ENCODE measurements at regions not wholly inside any gene's neighbourhood (a gene's known extent, or its start where the extent isn't known, plus 50 kb on each side); places are given as distances from the start of the nearest gene placed in this dataset.
"Not testable (repeated sequence)": the region's sequence is repeated elsewhere in the genome, so short reads cannot be mapped to it uniquely, and the experiment has no call there.

- no peak for ATAC-seq
- Mint-ChIP-seq H3K9me3 (peaks cover 8% of the 10 kb centered on the region), H3K4me1 (no peaks in the 10 kb centered on the region), H3K27ac (no peak overlapping the region), H3K36me3 (no peaks in the 10 kb centered on the region), H3K4me3 (no peak overlapping the region)
- DNase-seq (ENCODE audit: low spot score in 2 of 2), result no peak
Observed at GRCh38 chr9:103301051-103301450, 305.9 kb downstream of the CYLC2 start.

- Mint-ChIP-seq H3K27ac (no peak overlapping the region), H3K9me3 (peaks cover 10% of the 10 kb centered on the region), H3K4me1 (no peaks in the 10 kb centered on the region), H3K4me3 (no peak overlapping the region), H3K36me3 (no peaks in the 10 kb centered on the region)
- ATAC-seq (no peak), DNase-seq (ENCODE audit: low spot score in 2 of 2) (no peak)
Observed at GRCh38 chr9:103304797-103305196, 309.7 kb downstream of the CYLC2 start.

GRCh38 chr9:103319979-103320378 is 324.8 kb downstream of the CYLC2 start:
- Mint-ChIP-seq H3K36me3 (no peaks in the 10 kb centered on the region), H3K9me3 (peaks cover 8% of the 10 kb centered on the region), H3K4me3 (no peak overlapping the region), H3K4me1 (no peaks in the 10 kb centered on the region), H3K27ac (no peak overlapping the region)
- ATAC-seq, result no peak
- no peak for DNase-seq (ENCODE audit: low spot score in 2 of 2)

GRCh38 chr9:103323699-103324098 is 328.6 kb downstream of the CYLC2 start:
- H3K36me3 Mint-ChIP-seq, result no peaks in the 10 kb centered on the region
- no peaks in the 10 kb centered on the region for H3K4me1 Mint-ChIP-seq
- no peak overlapping the region for H3K27ac Mint-ChIP-seq
- H3K9me3 Mint-ChIP-seq, result peaks cover 14% of the 10 kb centered on the region
- H3K4me3 Mint-ChIP-seq, result no peak overlapping the region
- ATAC-seq, result no peak
- DNase-seq (ENCODE audit: low spot score in 2 of 2), result no peak

GRCh38 chr9:103335461-103335860 is 340.3 kb downstream of the CYLC2 start:
- H3K36me3 Mint-ChIP-seq, result no peaks in the 10 kb centered on the region
- H3K27ac Mint-ChIP-seq, result no peak overlapping the region
- H3K4me3 Mint-ChIP-seq, result no peak overlapping the region
- H3K4me1 Mint-ChIP-seq, result no peaks in the 10 kb centered on the region
- ATAC-seq (no peak), DNase-seq (ENCODE audit: low spot score in 2 of 2) (no peak)
- peaks cover 28% of the 10 kb centered on the region for H3K9me3 Mint-ChIP-seq

GRCh38 chr9:103355000-103355399 is 359.9 kb downstream of the CYLC2 start:
- ATAC-seq (no peak), DNase-seq (ENCODE audit: low spot score in 2 of 2) (no peak)
- Mint-ChIP-seq H3K4me1 (no peaks in the 10 kb centered on the region), H3K4me3 (no peak overlapping the region), H3K36me3 (no peaks in the 10 kb centered on the region), H3K27ac (no peak overlapping the region), H3K9me3 (peaks cover 20% of the 10 kb centered on the region)

- H3K4me1 Mint-ChIP-seq; H3K27ac Mint-ChIP-seq; H3K36me3 Mint-ChIP-seq; DNase-seq (ENCODE audit: low spot score in 2 of 2); ATAC-seq; H3K4me3 Mint-ChIP-seq: not testable (repeated sequence)
- H3K9me3 Mint-ChIP-seq, result peaks cover 27% of the 10 kb centered on the region
Observed at GRCh38 chr9:103357980-103358379, 362.8 kb downstream of the CYLC2 start.

- no peak overlapping the region for H3K4me3 Mint-ChIP-seq
- H3K27ac Mint-ChIP-seq, result no peak overlapping the region
- H3K9me3 Mint-ChIP-seq, result peaks cover 23% of the 10 kb centered on the region
- no peak for ATAC-seq
- DNase-seq (ENCODE audit: low spot score in 2 of 2), result no peak
- H3K4me1 Mint-ChIP-seq, result no peaks in the 10 kb centered on the region
- no peaks in the 10 kb centered on the region for H3K36me3 Mint-ChIP-seq
Observed at GRCh38 chr9:103361906-103362305, 366.8 kb downstream of the CYLC2 start.

GRCh38 chr9:103362986-103363385 is 367.9 kb downstream of the CYLC2 start:
- Mint-ChIP-seq H3K9me3 (peaks cover 23% of the 10 kb centered on the region), H3K4me1 (no peaks in the 10 kb centered on the region), H3K4me3 (no peak overlapping the region), H3K27ac (no peak overlapping the region), H3K36me3 (no peaks in the 10 kb centered on the region)
- no peak for DNase-seq (ENCODE audit: low spot score in 2 of 2)
- no peak for ATAC-seq

GRCh38 chr9:103364753-103365152 is 369.6 kb downstream of the CYLC2 start:
- H3K4me1 Mint-ChIP-seq, result no peaks in the 10 kb centered on the region
- H3K27ac Mint-ChIP-seq, result no peak overlapping the region
- no peaks in the 10 kb centered on the region for H3K36me3 Mint-ChIP-seq
- no peak for DNase-seq (ENCODE audit: low spot score in 2 of 2)
- ATAC-seq, result no peak
- H3K9me3 Mint-ChIP-seq, result peaks cover 15% of the 10 kb centered on the region
- H3K4me3 Mint-ChIP-seq, result no peak overlapping the region

- DNase-seq (ENCODE audit: low spot score in 2 of 2) (no peak), ATAC-seq (no peak)
- Mint-ChIP-seq H3K4me3 (no peak overlapping the region), H3K9me3 (peaks cover 7% of the 10 kb centered on the region), H3K27ac (no peak overlapping the region), H3K4me1 (no peaks in the 10 kb centered on the region), H3K36me3 (no peaks in the 10 kb centered on the region)
Observed at GRCh38 chr9:103371152-103371551, 376.0 kb downstream of the CYLC2 start.

GRCh38 chr9:103372828-103373227 is 377.7 kb downstream of the CYLC2 start:
- Mint-ChIP-seq H3K9me3 (peaks cover 11% of the 10 kb centered on the region), H3K27ac (no peak overlapping the region), H3K36me3 (no peaks in the 10 kb centered on the region), H3K4me1 (no peaks in the 10 kb centered on the region), H3K4me3 (no peak overlapping the region)
- no peak for ATAC-seq
- DNase-seq (ENCODE audit: low spot score in 2 of 2), result no peak

GRCh38 chr9:103377667-103378066 is 382.5 kb downstream of the CYLC2 start:
- DNase-seq (ENCODE audit: low spot score in 2 of 2) (no peak), ATAC-seq (no peak)
- Mint-ChIP-seq H3K9me3 (peaks cover 12% of the 10 kb centered on the region), H3K27ac (no peak overlapping the region), H3K4me3 (no peak overlapping the region), H3K36me3 (no peaks in the 10 kb centered on the region), H3K4me1 (no peaks in the 10 kb centered on the region)

GRCh38 chr9:103397868-103398600 is 402.9 kb downstream of the CYLC2 start:
- DNase-seq (ENCODE audit: low spot score in 2 of 2) (no peak), ATAC-seq (peak; percentile 46)
- H3K27ac Mint-ChIP-seq, result no peak overlapping the region
- H3K36me3 Mint-ChIP-seq, result no peaks in the 10 kb centered on the region
- H3K9me3 Mint-ChIP-seq, result no peaks in the 10 kb centered on the region
- H3K4me3 Mint-ChIP-seq, result no peak overlapping the region
- H3K4me1 Mint-ChIP-seq, result no peaks in the 10 kb centered on the region

- Mint-ChIP-seq H3K9me3 (no peaks in the 10 kb centered on the region), H3K4me1 (no peaks in the 10 kb centered on the region), H3K4me3 (no peak overlapping the region), H3K36me3 (no peaks in the 10 kb centered on the region), H3K27ac (no peak overlapping the region)
- ATAC-seq (no peak), DNase-seq (ENCODE audit: low spot score in 2 of 2) (no peak)
Observed at GRCh38 chr9:103399535-103399934, 404.4 kb downstream of the CYLC2 start.

GRCh38 chr9:103407260-103407659 is 412.1 kb downstream of the CYLC2 start:
- peak; percentile 34 for ATAC-seq
- H3K9me3 Mint-ChIP-seq, result no peaks in the 10 kb centered on the region

GRCh38 chr9:103410059-103410458 is 414.9 kb downstream of the CYLC2 start:
- DNase-seq (ENCODE audit: low spot score in 2 of 2) (no peak), ATAC-seq (no peak)
- Mint-ChIP-seq H3K4me3 (no peak overlapping the region), H3K36me3 (no peaks in the 10 kb centered on the region), H3K27ac (no peak overlapping the region), H3K4me1 (no peaks in the 10 kb centered on the region), H3K9me3 (peaks cover 4% of the 10 kb centered on the region)

More at GRCh38 chr9:103407260-103407659, 412.1 kb downstream of the CYLC2 start:
- H3K4me1 Mint-ChIP-seq, result no peaks in the 10 kb centered on the region
- no peaks in the 10 kb centered on the region for H3K36me3 Mint-ChIP-seq
- no peak overlapping the region for H3K27ac Mint-ChIP-seq
- H3K4me3 Mint-ChIP-seq, result no peak overlapping the region
- DNase-seq (ENCODE audit: low spot score in 2 of 2), result no peak
